Panc1 (cell line): ENCODE measurements at regions not wholly inside any gene's neighbourhood (a gene's known extent, or its start where the extent isn't known, plus 50 kb on each side); places are given as distances from the start of the nearest gene placed in this dataset.

Experiments used
- CTCF ChIP-seq: fragments of 450-650 bp; IDR thresholded peaks from 2 replicates; pipeline ENCODE4 v1.5.1; 2017; ENCODE audit warnings: mild to moderate bottlenecking
- POLR2AphosphoS5 ChIP-seq: IDR thresholded peaks from 2 replicates; pipeline ENCODE4 v1.6.1; 2012; ENCODE audit warnings: mild to moderate bottlenecking, low read depth, low read length, moderate library complexity
- REST ChIP-seq, 2 experiments: IDR thresholded peaks; 2 replicates each; pipeline ENCODE4 v1.6.1; 2011 to 2012; ENCODE audit warnings: low read depth in 2 of 2, control low read depth in 1 of 2, low read length in 1 of 2, mild to moderate bottlenecking in 1 of 2, moderate library complexity in 1 of 2; ENCODE audit not compliant: insufficient read depth in 1 of 2

DNA sequence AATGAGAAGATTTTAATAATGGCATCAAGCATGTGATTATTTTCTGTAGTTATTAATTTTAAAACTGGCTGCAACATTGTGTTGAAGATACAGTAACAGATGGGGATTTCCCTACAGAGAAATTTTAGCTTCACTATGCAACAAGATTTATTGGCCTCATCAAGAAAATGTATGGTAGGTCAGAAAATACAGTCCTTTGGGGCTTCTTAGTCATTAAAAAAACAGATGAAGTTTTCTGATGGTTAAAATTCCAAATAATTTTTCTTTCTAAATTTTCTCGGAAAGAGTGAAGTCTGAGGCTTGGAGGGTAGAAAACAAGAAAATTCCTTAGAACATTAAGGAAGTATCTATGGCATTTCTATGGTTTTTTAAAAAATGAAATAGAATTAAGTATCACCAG lies 1790.8 kb upstream of the PCDH20 start:
- TF ChIP-seq POLR2AphosphoS5 (no peak), REST (IDR thresholded peaks at IDR 0.05; ENCODE audit: insufficient read depth in 1 of 2, low read depth in 2 of 2, low read length in 1 of 2) (no peak), CTCF (no peak)
